ENCODE measurements at regions not wholly inside any gene's neighbourhood (a gene's known extent, or its start where the extent isn't known, plus 50 kb on each side); places are given as distances from the start of the nearest gene placed in this dataset.

GRCh38 chr2:12043131-12043530, 296.7 kb downstream of the LPIN1 start:
- TF ChIP-seq POLR2AphosphoS5 (IDR thresholded peaks at IDR 0.05; ENCODE audit: low read depth, low read length) (no peak), CTCF (IDR thresholded peaks at IDR 0.05) (no peak), REST (IDR thresholded peaks at IDR 0.05; ENCODE audit: insufficient read depth in 1 of 2, low read depth in 2 of 2, low read length in 1 of 2) (no peak), TCF7L2 (IDR thresholded peaks at IDR 0.05; ENCODE audit: low read depth, low read length) (no peak)

Measured in Panc1 (cell line).